ENCODE measurements at regions not wholly inside any gene's neighbourhood (a gene's known extent, or its start where the extent isn't known, plus 50 kb on each side); places are given as distances from the start of the nearest gene placed in this dataset.

DNA sequence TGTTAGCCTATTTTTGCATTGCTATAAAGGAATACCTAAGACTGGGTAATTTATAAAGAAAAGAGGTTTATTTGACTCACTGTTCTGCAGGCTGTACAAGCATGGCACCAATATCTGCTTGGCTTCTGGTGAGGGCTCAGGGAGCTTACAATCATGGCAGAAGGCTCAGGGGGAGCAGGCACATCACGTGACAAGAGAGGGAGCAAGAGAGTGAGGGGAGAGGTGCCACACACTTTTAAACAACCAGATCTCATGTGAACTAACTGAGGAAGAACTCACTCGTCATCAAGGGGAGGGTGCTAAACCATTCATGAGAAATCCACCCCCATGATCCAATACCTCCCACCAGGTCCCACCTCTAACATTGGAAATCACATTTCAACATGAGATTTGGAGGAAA lies 73.9 kb upstream of the ADCY1 start:
- Histone ChIP-seq H3K9ac (ENCODE audit: low read length) (no peak overlapping the region), H3K9me3 (ENCODE audit: low read length) (no peaks in the 10 kb centered on the region), H3K9me2 (ENCODE audit: insufficient read depth, low read length) (no peaks in the 10 kb centered on the region), H3K4me2 (ENCODE audit: low read length) (no peak overlapping the region), H3F3A (ENCODE audit: insufficient read depth, low read length, poor library complexity, severe bottlenecking) (no peaks in the 10 kb centered on the region), H2AFZ (ENCODE audit: low read depth, low read length) (no peak overlapping the region), H3K27me3 (ENCODE audit: insufficient read depth, low read depth, low read length) (no peaks in the 10 kb centered on the region), H3K79me2 (replicated peaks; ENCODE audit: insufficient read depth, low read length) (no peaks in the 10 kb centered on the region), H4K20me1 (ENCODE audit: insufficient read depth) (no peaks in the 10 kb centered on the region), H3K27ac (ENCODE audit: low read length) (no peak overlapping the region), H3K36me3 (ENCODE audit: insufficient read depth, low read length) (no peaks in the 10 kb centered on the region), H3K4me3 (ENCODE audit: low read length) (no peak overlapping the region)
- TF ChIP-seq RAD21 (conservative IDR thresholded peaks at IDR 0.05) (no peak), SMC3 (conservative IDR thresholded peaks at IDR 0.05; ENCODE audit: poor library complexity) (no peak), TAF1 (IDR thresholded peaks at IDR 0.05; ENCODE audit: low read depth) (no peak)

GRCh38 chr7:45501791-45502190 lies 72.4 kb upstream of the ADCY1 start:
- TF ChIP-seq TAF1 (IDR thresholded peaks at IDR 0.05; ENCODE audit: low read depth), result no peak
- TF ChIP-seq MXI1 (conservative IDR thresholded peaks at IDR 0.05; ENCODE audit: poor library complexity, severe bottlenecking), result no peak
- TF ChIP-seq, protein P1, sequence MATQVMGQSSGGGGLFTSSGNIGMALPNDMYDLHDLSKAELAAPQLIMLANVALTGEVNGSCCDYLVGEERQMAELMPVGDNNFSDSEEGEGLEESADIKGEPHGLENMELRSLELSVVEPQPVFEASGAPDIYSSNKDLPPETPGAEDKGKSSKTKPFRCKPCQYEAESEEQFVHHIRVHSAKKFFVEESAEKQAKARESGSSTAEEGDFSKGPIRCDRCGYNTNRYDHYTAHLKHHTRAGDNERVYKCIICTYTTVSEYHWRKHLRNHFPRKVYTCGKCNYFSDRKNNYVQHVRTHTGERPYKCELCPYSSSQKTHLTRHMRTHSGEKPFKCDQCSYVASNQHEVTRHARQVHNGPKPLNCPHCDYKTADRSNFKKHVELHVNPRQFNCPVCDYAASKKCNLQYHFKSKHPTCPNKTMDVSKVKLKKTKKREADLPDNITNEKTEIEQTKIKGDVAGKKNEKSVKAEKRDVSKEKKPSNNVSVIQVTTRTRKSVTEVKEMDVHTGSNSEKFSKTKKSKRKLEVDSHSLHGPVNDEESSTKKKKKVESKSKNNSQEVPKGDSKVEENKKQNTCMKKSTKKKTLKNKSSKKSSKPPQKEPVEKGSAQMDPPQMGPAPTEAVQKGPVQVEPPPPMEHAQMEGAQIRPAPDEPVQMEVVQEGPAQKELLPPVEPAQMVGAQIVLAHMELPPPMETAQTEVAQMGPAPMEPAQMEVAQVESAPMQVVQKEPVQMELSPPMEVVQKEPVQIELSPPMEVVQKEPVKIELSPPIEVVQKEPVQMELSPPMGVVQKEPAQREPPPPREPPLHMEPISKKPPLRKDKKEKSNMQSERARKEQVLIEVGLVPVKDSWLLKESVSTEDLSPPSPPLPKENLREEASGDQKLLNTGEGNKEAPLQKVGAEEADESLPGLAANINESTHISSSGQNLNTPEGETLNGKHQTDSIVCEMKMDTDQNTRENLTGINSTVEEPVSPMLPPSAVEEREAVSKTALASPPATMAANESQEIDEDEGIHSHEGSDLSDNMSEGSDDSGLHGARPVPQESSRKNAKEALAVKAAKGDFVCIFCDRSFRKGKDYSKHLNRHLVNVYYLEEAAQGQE (IDR thresholded peaks at IDR 0.05; ENCODE audit: borderline replicate concordance), result no peak
- no peak overlapping the region for H3K4me3 ChIP-seq (ENCODE audit: low read length)
- no peaks in the 10 kb centered on the region for H3K9me3 ChIP-seq (ENCODE audit: low read length)
- no peak overlapping the region for H3K9ac ChIP-seq (ENCODE audit: low read length)
- H3F3A ChIP-seq (ENCODE audit: insufficient read depth, low read length, poor library complexity, severe bottlenecking), result no peaks in the 10 kb centered on the region
- H3K27me3 ChIP-seq (ENCODE audit: insufficient read depth, low read depth, low read length), result no peaks in the 10 kb centered on the region
- no peaks in the 10 kb centered on the region for H3K9me2 ChIP-seq (ENCODE audit: insufficient read depth, low read length)
- no peaks in the 10 kb centered on the region for H3K36me3 ChIP-seq (ENCODE audit: insufficient read depth, low read length)
- H2AFZ ChIP-seq (ENCODE audit: low read depth, low read length), result no peak overlapping the region
- no peaks in the 10 kb centered on the region for H3K79me2 ChIP-seq (replicated peaks; ENCODE audit: insufficient read depth, low read length)
- H4K20me1 ChIP-seq (ENCODE audit: insufficient read depth), result no peaks in the 10 kb centered on the region
- H3K4me2 ChIP-seq (ENCODE audit: low read length), result no peak overlapping the region
- no peak overlapping the region for H3K27ac ChIP-seq (ENCODE audit: low read length)

DNA sequence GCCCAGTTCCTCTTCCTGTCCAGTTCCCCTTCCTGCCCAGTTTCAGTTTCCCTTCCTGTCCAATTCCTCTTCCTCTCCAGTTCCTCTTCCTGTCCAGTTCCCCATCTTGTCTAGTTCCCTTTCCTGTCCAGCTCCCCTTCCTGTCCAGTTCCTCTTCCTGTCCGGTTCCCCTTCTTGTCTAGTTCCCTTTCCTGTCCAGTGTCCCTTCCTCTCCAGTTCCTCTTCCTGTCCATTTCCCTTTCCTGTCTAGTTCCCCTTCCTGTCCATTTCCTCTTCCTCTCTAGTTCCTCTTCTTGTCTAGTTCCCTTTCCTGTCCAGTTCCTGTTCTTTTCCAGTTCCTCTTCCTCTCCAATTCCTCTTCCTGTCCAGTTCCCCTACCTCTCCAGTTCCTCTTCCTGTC lies 68.1 kb upstream of the ADCY1 start:
- Histone ChIP-seq H3K79me2 (replicated peaks; ENCODE audit: insufficient read depth, low read length) (no peaks in the 10 kb centered on the region), H3K4me2 (ENCODE audit: low read length) (no peak overlapping the region), H3K9ac (ENCODE audit: low read length) (no peak overlapping the region), H3K36me3 (ENCODE audit: insufficient read depth, low read length) (no peaks in the 10 kb centered on the region), H2AFZ (ENCODE audit: low read depth, low read length) (no peak overlapping the region), H3K4me3 (ENCODE audit: low read length) (no peak overlapping the region), H3F3A (ENCODE audit: insufficient read depth, low read length, poor library complexity, severe bottlenecking) (no peaks in the 10 kb centered on the region), H4K20me1 (ENCODE audit: insufficient read depth) (no peaks in the 10 kb centered on the region), H3K9me3 (ENCODE audit: low read length) (no peaks in the 10 kb centered on the region), H3K27ac (ENCODE audit: low read length) (no peak overlapping the region), H3K9me2 (ENCODE audit: insufficient read depth, low read length) (no peaks in the 10 kb centered on the region), H3K27me3 (ENCODE audit: insufficient read depth, low read depth, low read length) (no peaks in the 10 kb centered on the region)
- no peak for TF ChIP-seq TAF1 (IDR thresholded peaks at IDR 0.05; ENCODE audit: low read depth)
- TF ChIP-seq EZH2 (IDR thresholded peaks at IDR 0.05; ENCODE audit: borderline replicate concordance, insufficient read depth, low read length, poor library complexity, severe bottlenecking), result no peak
- TF ChIP-seq MXI1 (conservative IDR thresholded peaks at IDR 0.05; ENCODE audit: poor library complexity, severe bottlenecking), result no peak
- TF ChIP-seq SMC3 (conservative IDR thresholded peaks at IDR 0.05; ENCODE audit: poor library complexity), result no peak
- no peak for TF ChIP-seq RAD21 (conservative IDR thresholded peaks at IDR 0.05)
- TF ChIP-seq POLR2AphosphoS5 (IDR thresholded peaks at IDR 0.05), result no peak
- TF ChIP-seq, protein P1 (IDR thresholded peaks at IDR 0.05; ENCODE audit: borderline replicate concordance), result no peak
- TF ChIP-seq, protein P2, sequence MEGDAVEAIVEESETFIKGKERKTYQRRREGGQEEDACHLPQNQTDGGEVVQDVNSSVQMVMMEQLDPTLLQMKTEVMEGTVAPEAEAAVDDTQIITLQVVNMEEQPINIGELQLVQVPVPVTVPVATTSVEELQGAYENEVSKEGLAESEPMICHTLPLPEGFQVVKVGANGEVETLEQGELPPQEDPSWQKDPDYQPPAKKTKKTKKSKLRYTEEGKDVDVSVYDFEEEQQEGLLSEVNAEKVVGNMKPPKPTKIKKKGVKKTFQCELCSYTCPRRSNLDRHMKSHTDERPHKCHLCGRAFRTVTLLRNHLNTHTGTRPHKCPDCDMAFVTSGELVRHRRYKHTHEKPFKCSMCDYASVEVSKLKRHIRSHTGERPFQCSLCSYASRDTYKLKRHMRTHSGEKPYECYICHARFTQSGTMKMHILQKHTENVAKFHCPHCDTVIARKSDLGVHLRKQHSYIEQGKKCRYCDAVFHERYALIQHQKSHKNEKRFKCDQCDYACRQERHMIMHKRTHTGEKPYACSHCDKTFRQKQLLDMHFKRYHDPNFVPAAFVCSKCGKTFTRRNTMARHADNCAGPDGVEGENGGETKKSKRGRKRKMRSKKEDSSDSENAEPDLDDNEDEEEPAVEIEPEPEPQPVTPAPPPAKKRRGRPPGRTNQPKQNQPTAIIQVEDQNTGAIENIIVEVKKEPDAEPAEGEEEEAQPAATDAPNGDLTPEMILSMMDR (IDR thresholded peaks at IDR 0.05; ENCODE audit: poor library complexity, severe bottlenecking), result no peak
- TF ChIP-seq EP300 (conservative IDR thresholded peaks at IDR 0.05; ENCODE audit: poor library complexity, severe bottlenecking), result no peak

All from neural cell (in vitro differentiated cells).